ENCODE measurements at regions not wholly inside any gene's neighbourhood (a gene's known extent, or its start where the extent isn't known, plus 50 kb on each side); places are given as distances from the start of the nearest gene placed in this dataset.
"Not testable (repeated sequence)": the region's sequence is repeated elsewhere in the genome, so short reads cannot be mapped to it uniquely, and the experiment has no call there.

DNA sequence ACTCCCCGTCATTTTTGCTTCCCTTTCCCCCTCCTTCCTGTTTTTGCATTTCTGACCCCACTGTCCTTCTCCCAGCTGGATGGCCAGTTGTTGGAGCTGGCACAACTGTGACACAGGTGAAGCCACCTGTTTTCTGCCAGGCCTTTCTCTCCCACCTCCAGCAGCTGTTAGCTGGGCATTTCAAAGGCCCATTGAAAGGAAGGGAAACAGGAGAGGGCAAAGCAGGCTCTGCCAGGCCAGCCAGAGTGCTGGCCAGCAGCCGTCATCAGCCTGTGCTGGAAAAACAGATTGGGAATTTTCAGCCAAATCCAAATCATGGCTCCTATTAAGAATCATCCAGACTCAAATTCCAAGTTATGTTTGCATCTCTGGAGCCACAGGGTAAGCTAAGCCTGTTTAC lies 155.2 kb upstream of the C2CD4B start:
- DNase-seq (ENCODE audit: low read depth in 3 of 3): no peak

- DNase-seq (ENCODE audit: low read depth in 3 of 3): no peak
Observed at GRCh38 chr15:62323353-62323890, 158.3 kb upstream of the C2CD4B start.

DNA sequence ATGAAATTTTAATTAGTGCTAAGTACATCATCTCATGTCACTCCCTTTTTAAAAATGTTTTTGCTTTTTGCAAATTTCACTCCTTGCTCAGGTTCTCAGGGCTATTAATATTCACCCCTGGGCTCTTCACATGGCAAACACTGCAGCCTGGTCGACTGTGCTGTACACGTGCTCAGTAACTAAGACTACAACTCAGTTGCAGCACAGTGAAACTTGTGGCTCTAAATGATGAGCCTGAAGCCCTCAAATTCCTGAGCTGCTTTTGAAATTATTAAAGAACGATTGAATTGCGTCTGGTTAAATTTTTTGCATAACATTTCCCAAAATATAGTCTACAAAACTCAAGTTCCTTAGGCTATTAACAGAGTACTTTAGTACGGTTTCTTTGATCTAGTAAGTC lies 159.3 kb upstream of the C2CD4B start:
- DNase-seq (ENCODE audit: low read depth in 3 of 3): no peak

- no peak for DNase-seq (ENCODE audit: low read depth in 3 of 3)
Observed at GRCh38 chr15:62325597-62325996, 160.5 kb upstream of the C2CD4B start.

DNA sequence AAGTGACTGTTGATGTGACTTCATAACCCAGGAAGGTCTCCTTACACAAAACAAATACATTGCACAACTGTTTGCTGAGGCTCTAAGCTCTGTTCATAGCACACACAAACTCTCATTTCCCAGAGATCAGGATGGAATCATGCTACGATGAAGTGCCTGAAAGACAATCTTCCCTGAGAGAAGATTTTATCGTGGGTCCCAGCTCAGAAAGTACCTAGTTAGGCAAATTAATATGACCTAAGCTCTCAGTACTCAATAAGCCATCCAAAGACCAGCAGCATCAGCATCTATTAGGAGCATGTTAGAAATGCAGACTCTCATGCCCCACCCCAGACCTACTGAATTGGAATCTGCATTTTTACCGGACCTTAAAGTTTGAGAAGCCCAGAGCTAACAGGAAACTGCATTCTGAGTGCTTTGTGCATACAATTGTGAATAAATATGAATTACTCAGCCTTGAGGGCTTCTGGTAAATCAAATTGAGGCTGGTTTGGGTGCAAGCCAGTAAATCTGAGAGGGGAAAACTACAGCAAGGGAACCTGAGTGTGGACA lies 161.5 kb upstream of the C2CD4B start:
- no peak for DNase-seq (ENCODE audit: low read depth in 3 of 3)

DNA sequence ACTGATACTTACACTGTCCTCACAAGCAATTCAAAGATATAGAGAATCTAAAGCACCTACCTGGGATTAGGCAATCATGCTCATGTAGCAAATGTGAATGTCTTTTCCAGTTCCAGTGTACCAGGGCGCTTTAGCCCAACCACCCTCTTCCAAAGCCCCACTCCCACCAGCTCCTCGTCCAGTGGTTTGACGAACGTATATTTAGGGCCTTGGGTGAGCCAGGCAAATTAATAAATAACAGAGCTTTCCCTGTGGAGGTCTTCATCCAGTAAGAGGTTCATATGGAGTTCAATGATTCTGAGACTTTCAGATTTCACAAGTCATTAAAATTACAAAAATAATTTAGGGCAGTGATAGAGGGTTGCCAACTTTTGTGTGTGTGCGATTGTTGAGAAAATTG lies 162.3 kb upstream of the C2CD4B start:
- DNase-seq (ENCODE audit: low read depth in 3 of 3): no peak

DNA sequence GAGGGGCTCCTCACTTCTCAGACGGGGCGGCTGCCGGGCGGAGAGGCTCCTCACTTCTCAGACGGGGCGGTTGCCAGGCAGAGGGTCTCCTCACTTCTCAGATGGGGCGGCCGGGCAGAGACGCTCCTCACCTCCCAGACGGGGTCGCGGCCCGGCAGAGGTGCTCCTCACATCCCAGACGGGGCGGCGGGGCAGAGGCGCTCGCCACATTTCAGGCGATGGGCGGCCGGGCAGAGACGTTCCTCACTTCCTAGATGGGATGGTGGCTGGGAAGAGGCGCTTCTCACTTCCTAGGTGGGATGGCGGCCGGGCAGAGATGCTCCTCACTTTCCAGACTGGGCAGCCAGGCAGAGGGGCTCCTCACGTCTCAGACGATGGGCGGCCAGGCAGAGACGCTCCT lies 167.4 kb upstream of the C2CD4B start:
- not testable (repeated sequence) for DNase-seq (ENCODE audit: low read depth in 3 of 3)

DNA sequence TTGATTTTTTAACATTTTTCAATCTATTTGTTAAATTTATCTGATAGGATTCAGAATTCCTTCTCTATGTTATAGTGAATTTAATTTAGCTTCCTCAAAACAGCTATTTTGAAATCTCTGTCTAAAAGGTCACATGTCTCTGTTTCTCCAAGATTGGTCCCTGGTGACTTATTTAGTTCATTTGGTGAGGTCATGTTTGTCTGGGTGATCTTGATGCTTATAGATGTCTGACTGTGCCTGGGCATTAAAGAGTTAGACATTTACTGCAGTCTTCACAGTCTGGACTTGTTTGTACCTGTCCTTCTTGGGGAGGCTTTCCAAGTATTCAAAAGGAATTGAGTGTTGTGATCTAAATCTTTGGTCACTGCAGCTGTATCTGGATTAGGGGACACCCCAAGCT lies 169.5 kb upstream of the C2CD4B start:
- no peak for DNase-seq (ENCODE audit: low read depth in 3 of 3)

DNA sequence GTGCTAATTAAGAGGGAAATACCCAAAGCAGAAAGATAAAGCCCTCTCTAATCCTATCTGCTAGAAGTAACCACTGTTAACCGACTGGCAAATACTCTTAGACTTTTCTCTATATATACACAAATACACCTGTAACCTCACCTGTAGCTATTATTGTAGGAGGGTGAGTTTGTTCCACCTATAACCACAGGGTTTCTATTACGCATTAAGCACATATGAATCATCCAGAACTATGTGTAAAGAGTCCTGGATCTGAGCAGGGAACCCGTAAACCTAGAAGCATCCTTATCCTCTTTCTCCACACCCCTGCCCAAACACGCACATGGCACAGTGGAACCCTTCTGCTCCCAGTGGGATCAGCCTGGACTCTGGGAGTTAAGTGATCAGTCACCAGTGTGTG lies 172.8 kb upstream of the C2CD4B start:
- no peak for DNase-seq (ENCODE audit: low read depth in 3 of 3)

DNA sequence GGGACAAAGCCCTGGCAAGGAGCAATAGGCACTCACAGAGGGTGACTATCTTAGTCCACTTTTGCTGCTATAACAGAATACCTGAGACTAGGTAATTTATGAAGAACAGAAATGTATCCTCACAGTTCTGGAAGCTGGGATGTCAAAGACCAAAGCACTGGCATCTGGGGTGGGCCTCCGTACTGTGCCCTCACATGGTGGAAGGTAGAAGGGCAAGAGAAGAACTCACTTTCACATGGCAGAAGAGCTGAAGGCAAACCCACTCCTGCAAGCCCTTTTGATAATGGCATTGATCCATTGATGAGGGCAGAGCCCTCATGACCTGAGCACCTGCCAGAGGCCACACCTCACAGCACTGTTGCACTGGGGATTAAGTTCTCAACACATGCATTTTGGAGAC lies 173.4 kb upstream of the C2CD4B start:
- DNase-seq (ENCODE audit: low read depth in 3 of 3): no peak

DNA sequence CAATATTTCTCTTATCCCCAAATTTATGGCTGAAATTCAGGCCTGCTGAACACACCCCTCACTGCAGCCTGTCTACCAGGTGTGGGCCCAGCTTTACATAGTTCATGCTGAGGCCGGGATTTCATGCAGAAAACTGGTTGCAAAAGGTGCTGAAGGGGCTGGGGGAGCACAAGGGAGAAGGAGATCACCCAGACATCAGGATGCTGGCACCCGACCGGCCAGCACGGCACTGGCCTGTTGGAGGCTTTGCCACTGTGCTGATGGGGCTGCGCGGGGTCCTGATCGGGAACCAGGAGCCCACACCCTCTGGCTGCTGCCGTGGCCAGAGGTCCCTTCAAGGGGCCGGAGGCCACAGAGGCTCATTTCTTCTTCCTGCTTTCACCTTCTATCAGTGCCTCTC lies 177.9 kb upstream of the C2CD4B start:
- DNase-seq (ENCODE audit: low read depth in 3 of 3): no peak

DNA sequence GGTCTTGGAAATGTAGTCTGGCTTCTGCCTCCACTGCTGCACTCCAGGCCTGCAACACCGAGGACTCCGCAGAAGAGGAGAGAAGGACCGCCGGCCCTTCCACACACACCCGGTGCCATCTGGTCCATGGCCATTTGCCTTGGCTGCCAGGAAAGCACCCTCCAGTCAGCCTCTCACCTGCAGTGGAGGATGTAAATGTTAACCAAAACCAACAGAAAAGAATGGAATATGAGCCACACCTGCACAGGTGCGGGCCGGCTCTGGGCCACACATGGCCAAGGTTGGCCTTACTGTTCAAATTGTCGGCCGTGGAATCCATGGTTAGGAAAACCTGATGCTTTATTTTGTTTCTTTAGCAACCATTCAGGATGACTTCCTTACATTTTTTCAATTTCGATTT lies 178.3 kb upstream of the C2CD4B start:
- DNase-seq (ENCODE audit: low read depth in 3 of 3): no peak

- DNase-seq (ENCODE audit: low read depth in 3 of 3): peak; percentile 1 to 37 (median 7)
Observed at GRCh38 chr15:62344806-62345539, 179.9 kb upstream of the C2CD4B start.

DNA sequence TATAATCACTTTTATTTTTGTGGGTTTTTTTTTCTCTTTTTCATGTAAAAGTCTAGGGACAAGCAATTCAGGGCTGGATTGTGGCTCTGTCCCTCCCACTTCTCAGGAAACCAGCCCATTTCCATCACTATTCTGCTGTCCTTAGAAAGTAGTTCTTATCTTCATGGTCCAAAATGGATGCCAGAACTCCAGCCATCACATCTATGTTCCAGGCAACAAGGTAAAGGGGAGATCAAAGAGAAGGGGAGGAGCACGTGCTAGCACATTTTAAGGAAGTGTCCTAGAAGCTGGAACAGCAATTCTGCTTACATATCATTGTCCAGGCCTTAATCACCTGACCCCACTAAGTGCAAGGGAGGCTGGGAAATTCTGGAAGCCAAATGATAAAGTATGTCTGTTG lies 181.1 kb upstream of the C2CD4B start:
- DNase-seq (ENCODE audit: low read depth in 3 of 3): no peak

GRCh38 chr15:62348118-62348517 lies 183.0 kb upstream of the C2CD4B start:
- no peak for DNase-seq (ENCODE audit: low read depth in 3 of 3)

DNA sequence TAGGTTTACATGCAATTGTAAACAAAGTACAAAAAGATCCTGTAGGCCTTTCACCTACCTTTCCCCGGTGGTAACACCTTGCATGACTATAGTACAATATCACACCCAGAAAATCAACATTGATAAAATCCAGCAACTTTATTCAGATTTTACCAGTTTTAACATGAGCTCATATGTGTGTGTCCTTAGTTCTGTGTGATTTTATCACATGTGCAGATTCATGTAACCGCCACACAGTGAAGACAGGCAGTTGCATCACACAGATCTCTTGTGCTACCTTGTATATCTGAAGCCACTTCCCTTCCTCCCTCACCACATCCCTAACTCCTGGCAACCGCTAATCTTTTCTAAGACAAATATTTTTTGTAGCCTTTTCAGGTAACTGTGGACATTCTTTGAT lies 183.5 kb upstream of the C2CD4B start:
- DNase-seq (ENCODE audit: low read depth in 3 of 3): no peak

- no peak for DNase-seq (ENCODE audit: low read depth in 3 of 3)
Observed at GRCh38 chr15:62352817-62353216, 187.7 kb upstream of the C2CD4B start.

DNA sequence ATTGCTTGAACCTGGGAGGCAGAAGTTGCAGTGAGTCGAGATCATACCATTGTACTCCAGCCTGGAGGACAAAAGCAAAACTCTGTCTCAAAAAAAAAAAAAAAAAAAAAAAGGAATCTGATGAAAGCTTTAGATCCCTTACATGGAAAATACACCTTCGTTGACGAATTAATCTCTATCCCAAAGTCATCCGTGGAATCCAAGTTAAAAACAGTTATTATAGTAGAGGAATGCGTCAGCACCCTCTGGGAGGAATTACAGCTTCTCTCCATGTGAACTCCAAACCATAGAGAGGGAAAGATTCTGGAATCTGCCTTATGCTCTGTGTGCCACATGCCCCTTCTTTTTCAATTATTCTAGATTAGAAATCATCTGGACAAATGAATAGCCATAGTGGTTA lies 192.3 kb upstream of the C2CD4B start:
- DNase-seq (ENCODE audit: low read depth in 3 of 3): no peak

DNA sequence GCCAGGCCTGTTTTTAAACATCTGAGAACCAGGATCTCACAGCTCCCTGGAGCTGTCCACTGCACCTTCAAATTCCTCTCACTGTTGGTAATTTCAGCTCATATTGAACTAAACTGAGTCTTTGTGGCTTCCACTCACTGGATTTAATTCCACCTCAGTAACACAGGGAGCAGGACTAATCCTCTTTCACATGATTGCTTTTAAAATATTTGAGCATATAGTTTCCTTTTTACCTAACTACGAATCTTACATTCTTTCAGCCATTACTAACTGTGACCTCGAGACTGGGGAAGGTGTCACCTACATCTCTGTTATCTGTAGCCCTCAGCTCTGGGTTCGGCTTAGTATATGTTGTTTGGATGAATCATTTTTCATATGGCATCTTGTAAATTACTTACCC lies 194.3 kb upstream of the C2CD4B start:
- no peak for DNase-seq (ENCODE audit: low read depth in 3 of 3)

DNA sequence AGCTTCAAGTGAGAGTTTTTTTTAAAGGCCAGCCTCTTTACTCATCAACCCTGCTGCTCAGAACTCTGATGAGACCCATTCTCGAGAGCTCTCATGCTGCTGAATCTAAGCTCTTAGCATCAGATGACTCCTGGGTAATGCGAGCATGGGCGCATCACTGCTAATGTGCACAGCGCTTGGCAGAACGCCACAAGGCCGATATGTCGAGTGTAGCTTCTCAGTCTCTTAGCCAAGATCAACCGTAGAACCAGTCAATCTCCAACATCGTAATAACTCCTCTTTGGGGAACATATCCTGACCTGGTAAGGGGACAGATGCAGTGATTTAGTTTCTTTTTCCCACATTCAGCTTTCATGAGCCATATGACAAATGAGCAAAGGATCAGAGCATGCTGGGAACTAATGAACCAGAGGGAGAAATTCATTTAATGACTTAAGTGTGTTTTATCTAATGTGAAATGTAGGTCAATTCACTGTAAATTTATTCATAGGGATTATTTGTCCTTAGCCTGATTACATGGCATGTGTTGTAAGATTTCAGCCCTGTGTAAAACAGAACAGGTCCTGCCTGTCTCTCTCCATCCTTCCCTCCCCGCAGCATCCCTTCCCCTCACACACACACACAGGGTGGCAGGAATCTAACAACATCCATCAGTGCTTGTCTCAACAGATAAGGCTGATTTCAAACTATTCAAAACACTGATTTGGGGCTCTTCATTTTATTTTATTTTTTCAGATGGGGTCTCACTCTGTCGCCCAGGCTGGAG lies 195.4 kb upstream of the C2CD4B start:
- DNase-seq (ENCODE audit: low read depth in 3 of 3): no peak

- DNase-seq (ENCODE audit: low read depth in 3 of 3): no peak
Observed at GRCh38 chr15:62362144-62362543, 197.1 kb upstream of the C2CD4B start.

DNA sequence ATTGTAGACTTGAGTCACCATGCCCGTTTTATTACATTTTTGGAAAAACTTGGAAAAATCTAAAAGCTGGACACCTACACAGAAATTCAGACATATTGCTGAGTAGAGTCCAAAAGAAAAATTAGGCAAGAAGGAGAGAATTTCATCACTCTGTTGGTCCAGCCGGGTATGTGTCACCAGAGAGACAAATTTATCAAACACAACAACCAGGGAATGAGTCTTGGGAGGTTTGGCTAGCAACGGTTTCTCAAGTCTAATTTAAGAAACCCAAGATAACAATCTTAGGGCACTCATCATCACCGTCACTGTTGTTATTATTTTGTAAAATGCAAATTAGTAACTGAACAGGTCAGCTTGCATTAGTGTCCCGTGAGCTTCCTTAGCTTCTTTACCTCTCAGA lies 197.5 kb upstream of the C2CD4B start:
- DNase-seq (ENCODE audit: low read depth in 3 of 3): no peak

DNA sequence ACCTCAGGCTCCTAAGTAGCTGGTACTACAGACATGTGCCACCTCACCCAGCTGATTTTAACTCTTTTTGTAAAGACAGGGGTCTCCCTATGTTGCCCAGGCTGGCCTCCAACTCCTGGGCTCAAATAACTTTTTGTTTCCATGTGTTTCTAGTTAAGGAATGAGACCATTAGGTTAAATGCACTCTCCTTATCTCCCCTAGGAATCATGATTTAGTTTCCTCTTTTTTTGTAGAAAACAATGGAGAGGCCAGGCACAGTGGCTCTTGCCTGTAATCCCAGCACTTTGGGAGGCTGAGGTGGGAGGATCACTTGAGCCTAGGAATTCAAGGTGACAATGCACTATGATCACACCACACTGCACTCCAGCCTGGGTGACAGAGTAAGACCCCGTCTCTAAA lies 198.8 kb upstream of the C2CD4B start:
- no peak for DNase-seq (ENCODE audit: low read depth in 3 of 3)

All from stimulated activated CD4-positive, alpha-beta T cell treated with anti-CD3 and anti-CD28 coated beads, TNF-alpha, amount 100 ng/mL, for 24 hours (primary cell).